Neural progenitor cell (in vitro differentiated cells): ENCODE measurements at regions not wholly inside any gene's neighbourhood (a gene's known extent, or its start where the extent isn't known, plus 50 kb on each side); places are given as distances from the start of the nearest gene placed in this dataset.

Experiments
- DNase-seq: peaks from one replicate; pipeline ENCODE4 v3.0.0-alpha.2; 2016; ENCODE audit warnings: low spot score
- H2AFZ ChIP-seq: fragments of 200-600 bp; sonication (generic); replicated peaks from 2 replicates; pipeline ENCODE4 v1.6.1; 2016; ENCODE audit warnings: antibody characterized with exemption
- H3F3A ChIP-seq: fragments of 200-600 bp; sonication (generic); 2 replicates; pipeline ENCODE4 v1.6.1; 2016; ENCODE audit warnings: antibody characterized with exemption, low read depth
- H3K27ac ChIP-seq: fragments of 200-600 bp; sonication (generic); 2 replicates; pipeline ENCODE4 v1.5.1; 2016; ENCODE audit warnings: mild to moderate bottlenecking
- H3K27me3 ChIP-seq: fragments of 200-600 bp; sonication (generic); 2 replicates; pipeline ENCODE4 v1.6.1; 2016; ENCODE audit warnings: mild to moderate bottlenecking, moderate library complexity
- H3K36me3 ChIP-seq: fragments of 200-600 bp; sonication (generic); 2 replicates; pipeline ENCODE4 v1.5.1; 2016
- H3K4me1 ChIP-seq: fragments of 200-600 bp; sonication (generic); 2 replicates; pipeline ENCODE4 v1.6.1; 2016; ENCODE audit warnings: mixed run types
- H3K4me2 ChIP-seq: fragments of 200-600 bp; sonication (generic); 2 replicates; pipeline ENCODE4 v1.6.1; 2016
- H3K4me3 ChIP-seq: fragments of 200-600 bp; sonication (generic); 2 replicates; pipeline ENCODE4 v1.5.1; 2016
- H3K79me2 ChIP-seq: fragments of 200-600 bp; sonication (generic); 2 replicates; pipeline ENCODE4 v1.6.1; 2016; ENCODE audit warnings: low read depth
- H3K9ac ChIP-seq: fragments of 200-600 bp; sonication (generic); 2 replicates; pipeline ENCODE4 v1.6.1; 2016
- H3K9me3 ChIP-seq: fragments of 200-600 bp; sonication (generic); 2 replicates; pipeline ENCODE4 v1.5.1; 2016; ENCODE audit warnings: low read depth
- H4K20me1 ChIP-seq: fragments of 200-600 bp; sonication (generic); 2 replicates; pipeline ENCODE4 v1.6.1; 2016; ENCODE audit warnings: low read depth
- H3K27ac Mint-ChIP-seq: 3 replicates; pipeline ENCODE4 v1.8.0; 2021; ENCODE audit warnings: mixed read lengths
- H3K27me3 Mint-ChIP-seq: 2 replicates; pipeline ENCODE4 v1.8.0; 2022; ENCODE audit warnings: low read depth, mild to moderate bottlenecking, inconsistent platforms, moderate library complexity, mixed read lengths; ENCODE audit not compliant: insufficient read depth
- H3K36me3 Mint-ChIP-seq: 3 replicates; pipeline ENCODE4 v1.8.0; 2021; ENCODE audit warnings: mixed read lengths
- H3K4me1 Mint-ChIP-seq: 3 replicates; pipeline ENCODE4 v1.8.0; 2021; ENCODE audit warnings: mixed read lengths
- H3K4me3 Mint-ChIP-seq: 3 replicates; pipeline ENCODE4 v1.8.0; 2021; ENCODE audit warnings: mild to moderate bottlenecking, moderate library complexity, mixed read lengths
- H3K9me3 Mint-ChIP-seq: 3 replicates; pipeline ENCODE4 v1.8.0; 2020; ENCODE audit warnings: mixed read lengths
- EZH2 ChIP-seq: fragments of 200-600 bp; sonication (generic); IDR thresholded peaks from 2 replicates; pipeline ENCODE4 v1.6.1; 2017; ENCODE audit warnings: antibody characterized with exemption, mild to moderate bottlenecking, moderate library complexity
- EZH2phosphoT487 ChIP-seq: fragments of 200-600 bp; sonication (generic); IDR thresholded peaks from 2 replicates; pipeline ENCODE4 v1.6.1; 2017; ENCODE audit warnings: antibody characterized with exemption
- TF ChIP-seq, protein P1 (sequence below): fragments of 200-600 bp; sonication (generic); IDR thresholded peaks from 2 replicates; pipeline ENCODE4 v1.5.1; 2017; ENCODE audit warnings: antibody characterized with exemption, mild to moderate bottlenecking

DNA sequence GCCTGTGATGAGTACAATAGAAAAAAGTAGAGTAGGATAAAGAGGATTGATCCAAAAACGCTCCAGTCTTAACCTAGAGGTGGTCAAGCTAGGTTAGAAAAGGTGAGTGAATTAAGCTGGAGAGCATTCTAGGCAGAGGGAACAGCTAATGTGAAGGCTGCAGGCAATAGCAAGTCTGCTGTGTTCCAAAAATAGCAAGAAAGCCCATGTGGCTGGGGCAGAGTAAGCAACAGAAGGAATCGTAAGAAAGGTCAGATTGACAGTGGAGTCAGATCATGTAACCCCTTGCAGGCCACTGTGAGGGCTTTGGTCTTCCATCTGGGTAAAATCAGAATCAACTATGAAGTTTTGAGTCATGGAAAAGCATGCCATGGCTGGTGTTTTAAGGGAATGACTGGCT, 155.0 kb downstream of the OPN5 start:
- no peak overlapping the region for H3K9ac ChIP-seq
- H3K27ac ChIP-seq, result no peak overlapping the region
- Mint-ChIP-seq H3K4me3 (no peak overlapping the region), H3K27me3 (no peaks in the 10 kb centered on the region), H3K36me3 (no peaks in the 10 kb centered on the region), H3K9me3 (peaks cover 4% of the 10 kb centered on the region), H3K27ac (no peak overlapping the region), H3K4me1 (peaks cover 5% of the 10 kb centered on the region)
- no peaks in the 10 kb centered on the region for H3K27me3 ChIP-seq
- H3K9me3 ChIP-seq, result no peaks in the 10 kb centered on the region
- no peak overlapping the region for H3K4me3 ChIP-seq
- H3K79me2 ChIP-seq, result no peaks in the 10 kb centered on the region
- H3K36me3 ChIP-seq, result no peaks in the 10 kb centered on the region
- no peak for DNase-seq
- no peak overlapping the region for H2AFZ ChIP-seq
- no peaks in the 10 kb centered on the region for H3F3A ChIP-seq
- H4K20me1 ChIP-seq, result no peaks in the 10 kb centered on the region
- no peak overlapping the region for H3K4me2 ChIP-seq
- no peak for TF ChIP-seq EZH2phosphoT487
- no peak for TF ChIP-seq EZH2
- TF ChIP-seq, protein P1, sequence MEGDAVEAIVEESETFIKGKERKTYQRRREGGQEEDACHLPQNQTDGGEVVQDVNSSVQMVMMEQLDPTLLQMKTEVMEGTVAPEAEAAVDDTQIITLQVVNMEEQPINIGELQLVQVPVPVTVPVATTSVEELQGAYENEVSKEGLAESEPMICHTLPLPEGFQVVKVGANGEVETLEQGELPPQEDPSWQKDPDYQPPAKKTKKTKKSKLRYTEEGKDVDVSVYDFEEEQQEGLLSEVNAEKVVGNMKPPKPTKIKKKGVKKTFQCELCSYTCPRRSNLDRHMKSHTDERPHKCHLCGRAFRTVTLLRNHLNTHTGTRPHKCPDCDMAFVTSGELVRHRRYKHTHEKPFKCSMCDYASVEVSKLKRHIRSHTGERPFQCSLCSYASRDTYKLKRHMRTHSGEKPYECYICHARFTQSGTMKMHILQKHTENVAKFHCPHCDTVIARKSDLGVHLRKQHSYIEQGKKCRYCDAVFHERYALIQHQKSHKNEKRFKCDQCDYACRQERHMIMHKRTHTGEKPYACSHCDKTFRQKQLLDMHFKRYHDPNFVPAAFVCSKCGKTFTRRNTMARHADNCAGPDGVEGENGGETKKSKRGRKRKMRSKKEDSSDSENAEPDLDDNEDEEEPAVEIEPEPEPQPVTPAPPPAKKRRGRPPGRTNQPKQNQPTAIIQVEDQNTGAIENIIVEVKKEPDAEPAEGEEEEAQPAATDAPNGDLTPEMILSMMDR, result no peak
- no peaks in the 10 kb centered on the region for H3K4me1 ChIP-seq

DNA sequence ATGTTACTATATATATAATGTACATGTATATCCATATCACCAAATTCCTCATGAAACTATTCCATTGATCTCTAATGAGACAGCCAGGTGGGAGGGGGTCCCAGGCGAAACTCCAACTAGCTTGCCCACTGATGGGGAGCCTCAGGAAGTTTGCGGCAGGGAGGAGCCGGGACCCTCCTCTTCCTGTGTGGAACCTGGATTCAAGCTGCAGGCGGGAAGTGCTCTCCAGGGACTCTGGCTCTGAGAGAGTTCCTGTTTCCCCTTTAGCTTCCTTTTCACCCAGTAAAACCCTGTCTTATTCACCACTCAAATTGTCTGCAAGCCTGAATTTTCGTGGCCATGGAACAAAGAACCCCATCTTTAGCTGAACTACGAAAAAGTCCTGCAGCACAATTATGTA, 152.2 kb downstream of the OPN5 start:
- no peak overlapping the region for H2AFZ ChIP-seq
- H3K4me2 ChIP-seq, result no peak overlapping the region
- no peaks in the 10 kb centered on the region for H3K36me3 Mint-ChIP-seq
- H3K27ac Mint-ChIP-seq, result no peak overlapping the region
- H3K9ac ChIP-seq, result no peak overlapping the region
- no peak overlapping the region for H3K27ac ChIP-seq
- no peak for DNase-seq
- H3K36me3 ChIP-seq, result no peaks in the 10 kb centered on the region
- no peaks in the 10 kb centered on the region for H3K4me1 ChIP-seq
- no peaks in the 10 kb centered on the region for H3K27me3 ChIP-seq
- H3K9me3 Mint-ChIP-seq, result no peaks in the 10 kb centered on the region
- H3K4me1 Mint-ChIP-seq, result peaks cover 11% of the 10 kb centered on the region
- H4K20me1 ChIP-seq, result no peaks in the 10 kb centered on the region
- H3K4me3 ChIP-seq, result no peak overlapping the region
- TF ChIP-seq, protein P1, result no peak
- TF ChIP-seq EZH2, result no peak
- TF ChIP-seq EZH2phosphoT487, result no peak
- no peaks in the 10 kb centered on the region for H3K79me2 ChIP-seq
- H3K27me3 Mint-ChIP-seq, result peaks cover 3% of the 10 kb centered on the region
- H3K9me3 ChIP-seq, result no peaks in the 10 kb centered on the region
- no peaks in the 10 kb centered on the region for H3F3A ChIP-seq
- no peak overlapping the region for H3K4me3 Mint-ChIP-seq

DNA sequence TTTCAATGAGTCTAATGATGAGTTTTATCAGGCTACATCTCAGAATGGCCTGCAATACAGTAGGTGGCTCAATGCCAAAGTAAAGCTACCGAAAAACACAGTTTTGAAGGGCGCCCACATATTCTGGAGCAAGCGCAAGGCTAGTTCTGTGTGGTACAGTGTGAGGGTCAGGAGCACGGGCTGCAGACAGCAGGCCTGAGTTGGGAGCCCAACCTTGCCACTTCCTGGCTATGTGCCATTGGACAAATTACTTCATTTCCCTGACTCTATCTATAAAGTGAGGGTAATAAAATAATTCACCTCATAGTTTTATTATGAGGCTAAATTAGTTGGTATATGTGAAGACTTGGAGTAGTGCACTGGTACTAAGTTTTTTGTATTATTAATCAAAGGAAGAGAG, 150.7 kb downstream of the OPN5 start:
- no peaks in the 10 kb centered on the region for H3K9me3 Mint-ChIP-seq
- DNase-seq, result no peak
- no peak overlapping the region for H3K4me3 Mint-ChIP-seq
- H3K4me1 Mint-ChIP-seq, result peaks cover 11% of the 10 kb centered on the region
- no peaks in the 10 kb centered on the region for H3K9me3 ChIP-seq
- peaks cover 3% of the 10 kb centered on the region for H3K27me3 Mint-ChIP-seq
- TF ChIP-seq, protein P1, result no peak
- TF ChIP-seq EZH2 (no peak), EZH2phosphoT487 (no peak)
- no peaks in the 10 kb centered on the region for H4K20me1 ChIP-seq
- H3K36me3 ChIP-seq, result no peaks in the 10 kb centered on the region
- H3K79me2 ChIP-seq, result no peaks in the 10 kb centered on the region
- H3K9ac ChIP-seq, result no peak overlapping the region
- no peak overlapping the region for H3K4me3 ChIP-seq
- H2AFZ ChIP-seq, result no peak overlapping the region
- H3K4me2 ChIP-seq, result no peak overlapping the region
- H3K27me3 ChIP-seq, result no peaks in the 10 kb centered on the region
- H3K27ac ChIP-seq, result no peak overlapping the region
- H3K27ac Mint-ChIP-seq, result no peak overlapping the region
- no peaks in the 10 kb centered on the region for H3K36me3 Mint-ChIP-seq
- no peaks in the 10 kb centered on the region for H3F3A ChIP-seq
- H3K4me1 ChIP-seq, result no peaks in the 10 kb centered on the region
